Neural progenitor cell (in vitro differentiated cells): ENCODE measurements at regions not wholly inside any gene's neighbourhood (a gene's known extent, or its start where the extent isn't known, plus 50 kb on each side); places are given as distances from the start of the nearest gene placed in this dataset.

Source experiments
- DNase-seq: peaks from one replicate; pipeline ENCODE4 v3.0.0-alpha.2; 2016; ENCODE audit warnings: low spot score
- H2AFZ ChIP-seq: fragments of 200-600 bp; sonication (generic); replicated peaks from 2 replicates; pipeline ENCODE4 v1.6.1; 2016; ENCODE audit warnings: antibody characterized with exemption
- H3F3A ChIP-seq: fragments of 200-600 bp; sonication (generic); 2 replicates; pipeline ENCODE4 v1.6.1; 2016; ENCODE audit warnings: antibody characterized with exemption, low read depth
- H3K27ac ChIP-seq: fragments of 200-600 bp; sonication (generic); 2 replicates; pipeline ENCODE4 v1.5.1; 2016; ENCODE audit warnings: mild to moderate bottlenecking
- H3K27me3 ChIP-seq: fragments of 200-600 bp; sonication (generic); 2 replicates; pipeline ENCODE4 v1.6.1; 2016; ENCODE audit warnings: mild to moderate bottlenecking, moderate library complexity
- H3K36me3 ChIP-seq: fragments of 200-600 bp; sonication (generic); 2 replicates; pipeline ENCODE4 v1.5.1; 2016
- H3K4me1 ChIP-seq: fragments of 200-600 bp; sonication (generic); 2 replicates; pipeline ENCODE4 v1.6.1; 2016; ENCODE audit warnings: mixed run types
- H3K4me2 ChIP-seq: fragments of 200-600 bp; sonication (generic); 2 replicates; pipeline ENCODE4 v1.6.1; 2016
- H3K4me3 ChIP-seq: fragments of 200-600 bp; sonication (generic); 2 replicates; pipeline ENCODE4 v1.5.1; 2016
- H3K79me2 ChIP-seq: fragments of 200-600 bp; sonication (generic); 2 replicates; pipeline ENCODE4 v1.6.1; 2016; ENCODE audit warnings: low read depth
- H3K9ac ChIP-seq: fragments of 200-600 bp; sonication (generic); 2 replicates; pipeline ENCODE4 v1.6.1; 2016
- H3K9me3 ChIP-seq: fragments of 200-600 bp; sonication (generic); 2 replicates; pipeline ENCODE4 v1.5.1; 2016; ENCODE audit warnings: low read depth
- H4K20me1 ChIP-seq: fragments of 200-600 bp; sonication (generic); 2 replicates; pipeline ENCODE4 v1.6.1; 2016; ENCODE audit warnings: low read depth
- H3K27ac Mint-ChIP-seq: 3 replicates; pipeline ENCODE4 v1.8.0; 2021; ENCODE audit warnings: mixed read lengths
- H3K27me3 Mint-ChIP-seq: 2 replicates; pipeline ENCODE4 v1.8.0; 2022; ENCODE audit warnings: low read depth, mild to moderate bottlenecking, inconsistent platforms, moderate library complexity, mixed read lengths; ENCODE audit not compliant: insufficient read depth
- H3K36me3 Mint-ChIP-seq: 3 replicates; pipeline ENCODE4 v1.8.0; 2021; ENCODE audit warnings: mixed read lengths
- H3K4me1 Mint-ChIP-seq: 3 replicates; pipeline ENCODE4 v1.8.0; 2021; ENCODE audit warnings: mixed read lengths
- H3K4me3 Mint-ChIP-seq: 3 replicates; pipeline ENCODE4 v1.8.0; 2021; ENCODE audit warnings: mild to moderate bottlenecking, moderate library complexity, mixed read lengths
- H3K9me3 Mint-ChIP-seq: 3 replicates; pipeline ENCODE4 v1.8.0; 2020; ENCODE audit warnings: mixed read lengths
- CTCF ChIP-seq: fragments of 200-600 bp; sonication (generic); IDR thresholded peaks from 2 replicates; pipeline ENCODE4 v1.5.1; 2017; ENCODE audit warnings: antibody characterized with exemption, mild to moderate bottlenecking
- EZH2 ChIP-seq: fragments of 200-600 bp; sonication (generic); IDR thresholded peaks from 2 replicates; pipeline ENCODE4 v1.6.1; 2017; ENCODE audit warnings: antibody characterized with exemption, mild to moderate bottlenecking, moderate library complexity
- EZH2phosphoT487 ChIP-seq: fragments of 200-600 bp; sonication (generic); IDR thresholded peaks from 2 replicates; pipeline ENCODE4 v1.6.1; 2017; ENCODE audit warnings: antibody characterized with exemption

GRCh38 chr3:643376-643775 is 446.8 kb downstream of the CHL1 start:
- TF ChIP-seq EZH2 = no peak
- TF ChIP-seq CTCF = no peak
- TF ChIP-seq EZH2phosphoT487 = no peak
- H3K36me3 ChIP-seq = no peaks in the 10 kb centered on the region
- Mint-ChIP-seq H3K36me3 (no peaks in the 10 kb centered on the region), H3K9me3 (no peaks in the 10 kb centered on the region), H3K4me3 (no peak overlapping the region), H3K27ac (no peak overlapping the region), H3K27me3 (peaks cover 2% of the 10 kb centered on the region), H3K4me1 (peaks cover 11% of the 10 kb centered on the region)
- no peak overlapping the region for H2AFZ ChIP-seq
- no peak overlapping the region for H3K4me3 ChIP-seq
- no peaks in the 10 kb centered on the region for H4K20me1 ChIP-seq
- H3K4me2 ChIP-seq = no peak overlapping the region
- H3F3A ChIP-seq = no peaks in the 10 kb centered on the region
- no peak overlapping the region for H3K9ac ChIP-seq
- no peaks in the 10 kb centered on the region for H3K79me2 ChIP-seq
- H3K9me3 ChIP-seq = no peaks in the 10 kb centered on the region
- no peaks in the 10 kb centered on the region for H3K27me3 ChIP-seq
- DNase-seq = no peak
- H3K27ac ChIP-seq = no peak overlapping the region
- H3K4me1 ChIP-seq = peaks cover 15% of the 10 kb centered on the region

- H3K4me3 ChIP-seq = no peak overlapping the region
- Mint-ChIP-seq H3K27ac (no peak overlapping the region), H3K9me3 (no peaks in the 10 kb centered on the region), H3K36me3 (no peaks in the 10 kb centered on the region), H3K4me1 (peaks cover 2% of the 10 kb centered on the region), H3K27me3 (peaks cover 2% of the 10 kb centered on the region), H3K4me3 (no peak overlapping the region)
- H4K20me1 ChIP-seq = no peaks in the 10 kb centered on the region
- H2AFZ ChIP-seq = no peak overlapping the region
- no peaks in the 10 kb centered on the region for H3K27me3 ChIP-seq
- H3F3A ChIP-seq = no peaks in the 10 kb centered on the region
- no peak overlapping the region for H3K9ac ChIP-seq
- no peak overlapping the region for H3K4me2 ChIP-seq
- no peaks in the 10 kb centered on the region for H3K4me1 ChIP-seq
- no peaks in the 10 kb centered on the region for H3K36me3 ChIP-seq
- no peaks in the 10 kb centered on the region for H3K79me2 ChIP-seq
- no peak overlapping the region for H3K27ac ChIP-seq
- TF ChIP-seq CTCF (no peak), EZH2 (no peak), EZH2phosphoT487 (no peak)
- DNase-seq = no peak
- no peaks in the 10 kb centered on the region for H3K9me3 ChIP-seq
Observed at GRCh38 chr3:655824-656223, 437.0 kb upstream of the CNTN6 start.

- no peaks in the 10 kb centered on the region for H3K36me3 ChIP-seq
- H3K4me2 ChIP-seq = no peak overlapping the region
- H3K79me2 ChIP-seq = no peaks in the 10 kb centered on the region
- H2AFZ ChIP-seq = no peak overlapping the region
- no peak overlapping the region for H3K27ac ChIP-seq
- Mint-ChIP-seq H3K9me3 (no peaks in the 10 kb centered on the region), H3K4me3 (no peak overlapping the region), H3K36me3 (no peaks in the 10 kb centered on the region), H3K27ac (no peak overlapping the region), H3K4me1 (peaks cover 16% of the 10 kb centered on the region), H3K27me3 (peaks cover 2% of the 10 kb centered on the region)
- no peak for DNase-seq
- H3K27me3 ChIP-seq = no peaks in the 10 kb centered on the region
- H3K9me3 ChIP-seq = no peaks in the 10 kb centered on the region
- no peaks in the 10 kb centered on the region for H3K4me1 ChIP-seq
- no peak overlapping the region for H3K9ac ChIP-seq
- TF ChIP-seq EZH2 = no peak
- no peak for TF ChIP-seq EZH2phosphoT487
- no peak for TF ChIP-seq CTCF
- H3K4me3 ChIP-seq = no peak overlapping the region
- H3F3A ChIP-seq = no peaks in the 10 kb centered on the region
- no peaks in the 10 kb centered on the region for H4K20me1 ChIP-seq
Observed at GRCh38 chr3:661356-661755, 431.5 kb upstream of the CNTN6 start.

- no peaks in the 10 kb centered on the region for H3K36me3 ChIP-seq
- TF ChIP-seq EZH2phosphoT487 = no peak
- no peak for TF ChIP-seq CTCF
- H3K79me2 ChIP-seq = no peaks in the 10 kb centered on the region
- H3K27me3 Mint-ChIP-seq = peaks cover 2% of the 10 kb centered on the region
- no peaks in the 10 kb centered on the region for H3K9me3 ChIP-seq
- H3K27ac Mint-ChIP-seq = no peak overlapping the region
- no peaks in the 10 kb centered on the region for H3K36me3 Mint-ChIP-seq
- no peak overlapping the region for H3K4me2 ChIP-seq
- H3K9me3 Mint-ChIP-seq = no peaks in the 10 kb centered on the region
- H3K4me1 ChIP-seq = no peaks in the 10 kb centered on the region
- peaks cover 3% of the 10 kb centered on the region for H3K4me1 Mint-ChIP-seq
- no peak overlapping the region for H2AFZ ChIP-seq
- no peaks in the 10 kb centered on the region for H3F3A ChIP-seq
- no peaks in the 10 kb centered on the region for H4K20me1 ChIP-seq
- H3K27ac ChIP-seq = no peak overlapping the region
- DNase-seq = no peak
- no peaks in the 10 kb centered on the region for H3K27me3 ChIP-seq
- H3K4me3 ChIP-seq = no peak overlapping the region
- H3K9ac ChIP-seq = no peak overlapping the region
- no peak overlapping the region for H3K4me3 Mint-ChIP-seq
Observed at GRCh38 chr3:674116-674515, 418.7 kb upstream of the CNTN6 start.
